ENCODE measurements at regions not wholly inside any gene's neighbourhood (a gene's known extent, or its start where the extent isn't known, plus 50 kb on each side); places are given as distances from the start of the nearest gene placed in this dataset.

DNA sequence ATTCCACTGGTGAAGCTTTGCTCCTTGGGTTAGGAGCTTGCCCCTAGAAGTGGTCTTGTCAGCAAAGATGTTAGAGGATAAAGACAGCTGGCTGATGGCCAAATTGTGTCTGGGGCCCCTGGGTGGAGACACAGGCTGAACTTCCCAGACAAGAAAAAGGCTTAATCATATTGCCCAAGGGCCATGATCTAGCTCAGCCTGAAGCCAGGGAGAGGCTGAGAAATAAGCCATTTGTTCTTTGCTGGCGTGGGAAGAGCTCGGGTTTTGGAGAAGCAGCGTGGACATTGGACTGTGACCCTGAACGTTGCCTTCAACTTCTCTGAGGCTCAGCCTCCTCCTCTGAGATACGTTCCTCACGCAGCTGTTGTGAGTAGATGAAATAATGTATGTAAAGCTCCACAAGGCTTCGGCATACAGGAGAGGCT is 153.0 kb downstream of the ZFP36L2 start:
- no peak for TF ChIP-seq CTCF (IDR thresholded peaks at IDR 0.05)
- TF ChIP-seq, protein P1, sequence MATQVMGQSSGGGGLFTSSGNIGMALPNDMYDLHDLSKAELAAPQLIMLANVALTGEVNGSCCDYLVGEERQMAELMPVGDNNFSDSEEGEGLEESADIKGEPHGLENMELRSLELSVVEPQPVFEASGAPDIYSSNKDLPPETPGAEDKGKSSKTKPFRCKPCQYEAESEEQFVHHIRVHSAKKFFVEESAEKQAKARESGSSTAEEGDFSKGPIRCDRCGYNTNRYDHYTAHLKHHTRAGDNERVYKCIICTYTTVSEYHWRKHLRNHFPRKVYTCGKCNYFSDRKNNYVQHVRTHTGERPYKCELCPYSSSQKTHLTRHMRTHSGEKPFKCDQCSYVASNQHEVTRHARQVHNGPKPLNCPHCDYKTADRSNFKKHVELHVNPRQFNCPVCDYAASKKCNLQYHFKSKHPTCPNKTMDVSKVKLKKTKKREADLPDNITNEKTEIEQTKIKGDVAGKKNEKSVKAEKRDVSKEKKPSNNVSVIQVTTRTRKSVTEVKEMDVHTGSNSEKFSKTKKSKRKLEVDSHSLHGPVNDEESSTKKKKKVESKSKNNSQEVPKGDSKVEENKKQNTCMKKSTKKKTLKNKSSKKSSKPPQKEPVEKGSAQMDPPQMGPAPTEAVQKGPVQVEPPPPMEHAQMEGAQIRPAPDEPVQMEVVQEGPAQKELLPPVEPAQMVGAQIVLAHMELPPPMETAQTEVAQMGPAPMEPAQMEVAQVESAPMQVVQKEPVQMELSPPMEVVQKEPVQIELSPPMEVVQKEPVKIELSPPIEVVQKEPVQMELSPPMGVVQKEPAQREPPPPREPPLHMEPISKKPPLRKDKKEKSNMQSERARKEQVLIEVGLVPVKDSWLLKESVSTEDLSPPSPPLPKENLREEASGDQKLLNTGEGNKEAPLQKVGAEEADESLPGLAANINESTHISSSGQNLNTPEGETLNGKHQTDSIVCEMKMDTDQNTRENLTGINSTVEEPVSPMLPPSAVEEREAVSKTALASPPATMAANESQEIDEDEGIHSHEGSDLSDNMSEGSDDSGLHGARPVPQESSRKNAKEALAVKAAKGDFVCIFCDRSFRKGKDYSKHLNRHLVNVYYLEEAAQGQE (IDR thresholded peaks at IDR 0.05; ENCODE audit: insufficient read depth in 1 of 2, low read depth in 2 of 2, low read length in 1 of 2): no peak
- no peak for TF ChIP-seq SIN3A (IDR thresholded peaks at IDR 0.05; ENCODE audit: borderline replicate concordance, insufficient read depth, low read depth, low read length)

All from Panc1 (cell line).